DND-41 (cell line): ENCODE measurements at regions not wholly inside any gene's neighbourhood (a gene's known extent, or its start where the extent isn't known, plus 50 kb on each side); places are given as distances from the start of the nearest gene placed in this dataset.

Experiments
- EZH2 ChIP-seq: IDR thresholded peaks from 3 replicates; pipeline ENCODE4 v1.6.1; 2012; ENCODE audit warnings: borderline replicate concordance, low read depth, mild to moderate bottlenecking, moderate library complexity, low read length, inconsistent platforms; ENCODE audit not compliant: severe bottlenecking
- TF ChIP-seq, protein P1 (sequence below): IDR thresholded peaks from 2 replicates; pipeline ENCODE4 v1.5.1; 2012; ENCODE audit warnings: borderline replicate concordance, low read length, moderate library complexity, mild to moderate bottlenecking; ENCODE audit not compliant: poor library complexity, severe bottlenecking; ENCODE audit errors: extremely low read depth

DNA sequence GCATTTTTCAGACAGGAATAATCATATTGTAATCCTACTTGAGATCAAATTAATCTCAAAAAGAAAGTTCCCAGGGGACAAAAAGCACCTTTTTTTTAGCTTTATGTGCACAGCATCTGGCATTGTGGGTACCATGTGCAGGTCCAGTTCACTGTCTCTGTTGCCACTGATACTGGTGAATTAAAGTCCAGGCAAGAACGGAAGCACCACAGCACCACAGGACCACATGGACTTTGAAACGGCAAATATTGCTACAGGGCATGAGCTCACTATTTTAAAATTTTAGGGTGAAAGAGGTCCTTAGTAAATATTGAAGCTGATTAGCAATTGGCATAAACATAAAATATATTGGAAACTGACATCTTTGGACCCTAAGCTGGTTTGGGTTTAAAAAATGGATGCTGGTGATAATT, 709.0 kb downstream of the EPM2A start:
- TF ChIP-seq, protein P1, sequence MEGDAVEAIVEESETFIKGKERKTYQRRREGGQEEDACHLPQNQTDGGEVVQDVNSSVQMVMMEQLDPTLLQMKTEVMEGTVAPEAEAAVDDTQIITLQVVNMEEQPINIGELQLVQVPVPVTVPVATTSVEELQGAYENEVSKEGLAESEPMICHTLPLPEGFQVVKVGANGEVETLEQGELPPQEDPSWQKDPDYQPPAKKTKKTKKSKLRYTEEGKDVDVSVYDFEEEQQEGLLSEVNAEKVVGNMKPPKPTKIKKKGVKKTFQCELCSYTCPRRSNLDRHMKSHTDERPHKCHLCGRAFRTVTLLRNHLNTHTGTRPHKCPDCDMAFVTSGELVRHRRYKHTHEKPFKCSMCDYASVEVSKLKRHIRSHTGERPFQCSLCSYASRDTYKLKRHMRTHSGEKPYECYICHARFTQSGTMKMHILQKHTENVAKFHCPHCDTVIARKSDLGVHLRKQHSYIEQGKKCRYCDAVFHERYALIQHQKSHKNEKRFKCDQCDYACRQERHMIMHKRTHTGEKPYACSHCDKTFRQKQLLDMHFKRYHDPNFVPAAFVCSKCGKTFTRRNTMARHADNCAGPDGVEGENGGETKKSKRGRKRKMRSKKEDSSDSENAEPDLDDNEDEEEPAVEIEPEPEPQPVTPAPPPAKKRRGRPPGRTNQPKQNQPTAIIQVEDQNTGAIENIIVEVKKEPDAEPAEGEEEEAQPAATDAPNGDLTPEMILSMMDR = no peak
- no peak for TF ChIP-seq EZH2
